GM23338 (cell line): ENCODE measurements at regions not wholly inside any gene's neighbourhood (a gene's known extent, or its start where the extent isn't known, plus 50 kb on each side); places are given as distances from the start of the nearest gene placed in this dataset.

ENCODE experiments used
- ATAC-seq: fragments of 200-7000 bp; cut with Tn5 transposase; 3 replicates; pipeline ENCODE4 v1.9.1; 2020
- DNase-seq: peaks from one replicate; pipeline ENCODE4 v3.0.0-alpha.2; 2015; ENCODE audit warnings: low spot score
- H2AFZ ChIP-seq: fragments of 200-600 bp; sonication (generic); 2 replicates; pipeline ENCODE4 v1.8.0; 2016; ENCODE audit warnings: antibody characterized with exemption, mild to moderate bottlenecking, moderate library complexity
- H3F3A ChIP-seq: fragments of 200-600 bp; sonication (generic); replicated peaks from 2 replicates; pipeline ENCODE4 v1.8.0; 2017; ENCODE audit warnings: antibody characterized with exemption, mixed run types, low read depth
- H3K27ac ChIP-seq: fragments of 200-600 bp; sonication (generic); 2 replicates; pipeline ENCODE4 v1.6.1; 2016; ENCODE audit warnings: low read depth
- H3K27me3 ChIP-seq: fragments of 200-600 bp; sonication (generic); 2 replicates; pipeline ENCODE4 v1.8.0; 2016; ENCODE audit warnings: mild to moderate bottlenecking, mixed run types, moderate library complexity; ENCODE audit not compliant: insufficient read depth
- H3K36me3 ChIP-seq: fragments of 200-600 bp; sonication (generic); 2 replicates; pipeline ENCODE4 v1.8.0; 2016; ENCODE audit warnings: mild to moderate bottlenecking; ENCODE audit not compliant: insufficient read depth
- H3K4me1 ChIP-seq: fragments of 200-600 bp; sonication (generic); 2 replicates; pipeline ENCODE4 v1.8.0; 2016; ENCODE audit warnings: mild to moderate bottlenecking, moderate library complexity; ENCODE audit not compliant: insufficient read depth
- H3K4me2 ChIP-seq: fragments of 200-600 bp; sonication (generic); 2 replicates; pipeline ENCODE4 v1.7.1; 2017; ENCODE audit warnings: mixed run types
- H3K4me3 ChIP-seq: fragments of 200-600 bp; sonication (generic); 2 replicates; pipeline ENCODE4 v1.6.1; 2016; ENCODE audit warnings: mixed run types
- H3K79me2 ChIP-seq: fragments of 200-600 bp; sonication (generic); replicated peaks from 2 replicates; pipeline ENCODE4 v1.8.0; 2017; ENCODE audit warnings: mild to moderate bottlenecking; ENCODE audit not compliant: insufficient read depth
- H3K9me2 ChIP-seq: fragments of 200-600 bp; sonication (generic); 2 replicates; pipeline ENCODE4 v1.8.0; 2017; ENCODE audit not compliant: insufficient read depth
- H4K20me1 ChIP-seq: fragments of 200-600 bp; sonication (generic); replicated peaks from 2 replicates; pipeline ENCODE4 v1.8.0; 2017; ENCODE audit warnings: mild to moderate bottlenecking; ENCODE audit not compliant: insufficient read depth
- H3K27ac Mint-ChIP-seq: 2 replicates; pipeline ENCODE4 v1.8.0; 2020; ENCODE audit warnings: inconsistent platforms, mild to moderate bottlenecking, moderate library complexity, mixed read lengths
- H3K27me3 Mint-ChIP-seq: 3 replicates; pipeline ENCODE4 v1.8.0; 2022; ENCODE audit warnings: low read depth, mild to moderate bottlenecking, moderate library complexity, mixed read lengths, inconsistent platforms; ENCODE audit not compliant: insufficient read depth, poor library complexity
- H3K36me3 Mint-ChIP-seq: 3 replicates; pipeline ENCODE4 v1.8.0; 2021; ENCODE audit warnings: low read depth, mild to moderate bottlenecking, inconsistent platforms, moderate library complexity, mixed read lengths
- H3K4me1 Mint-ChIP-seq: 3 replicates; pipeline ENCODE4 v1.8.0; 2020; ENCODE audit warnings: mild to moderate bottlenecking, inconsistent platforms, mixed read lengths
- H3K4me3 Mint-ChIP-seq: 3 replicates; pipeline ENCODE4 v1.8.0; 2021; ENCODE audit warnings: moderate library complexity, mild to moderate bottlenecking, inconsistent platforms, mixed read lengths
- H3K9me3 Mint-ChIP-seq: 3 replicates; pipeline ENCODE4 v1.8.0; 2020; ENCODE audit warnings: moderate library complexity, mild to moderate bottlenecking, inconsistent platforms, mixed read lengths
- EZH2 ChIP-seq: fragments of 200-600 bp; sonication (generic); IDR thresholded peaks from one replicate; pipeline ENCODE4 v1.8.0; 2017; ENCODE audit warnings: antibody characterized with exemption, mild to moderate bottlenecking, low read depth; ENCODE audit not compliant: unreplicated experiment
- EZH2phosphoT487 ChIP-seq: fragments of 200-600 bp; sonication (generic); IDR thresholded peaks from one replicate; pipeline ENCODE4 v1.8.1; 2018; ENCODE audit warnings: antibody characterized with exemption; ENCODE audit not compliant: unreplicated experiment
- NANOG ChIP-seq: IDR thresholded peaks from 2 replicates; pipeline ENCODE4 v1.6.1; 2016; ENCODE audit warnings: antibody characterized with exemption, borderline replicate concordance
- POLR2AphosphoS5 ChIP-seq: IDR thresholded peaks from 2 replicates; pipeline ENCODE4 v1.6.1; 2016; ENCODE audit warnings: antibody characterized with exemption, low read depth
- STAT1 ChIP-seq: IDR thresholded peaks from one replicate; pipeline ENCODE4 v1.6.1; 2016; ENCODE audit warnings: antibody characterized with exemption; ENCODE audit not compliant: unreplicated experiment
- ZNF114 ChIP-seq: fragments of 250-450 bp; sonication (Bioruptor Pico); IDR thresholded peaks from 2 replicates; pipeline ENCODE4 v1.5.0; 2020; ENCODE audit warnings: mild to moderate bottlenecking, moderate library complexity
- ZNF331 ChIP-seq: fragments of 250-450 bp; sonication (Bioruptor Pico); IDR thresholded peaks from 2 replicates; pipeline ENCODE4 v1.5.0; 2020; ENCODE audit warnings: low read depth, mild to moderate bottlenecking, moderate library complexity
- TF ChIP-seq, protein P1 (sequence below): fragments of 250-450 bp; sonication (Bioruptor Pico); IDR thresholded peaks from 2 replicates; pipeline ENCODE4 v1.5.0; 2020; ENCODE audit warnings: mild to moderate bottlenecking, moderate library complexity
- TF ChIP-seq, protein P2 (sequence below): IDR thresholded peaks from 2 replicates; pipeline ENCODE4 v1.6.1; 2016; ENCODE audit warnings: antibody characterized with exemption
- TF ChIP-seq, protein P3 (sequence below), 2 experiments: fragments of 200-600 bp in 1 of 2; sonication (generic) in 1 of 2; conservative IDR thresholded peaks; 2 replicates each; pipeline versions ENCODE4 v1.5.1 to v1.6.1; 2016 to 2017; ENCODE audit warnings: antibody characterized with exemption in 2 of 2, low read depth in 2 of 2, mild to moderate bottlenecking in 2 of 2, moderate library complexity in 1 of 2

DNA sequence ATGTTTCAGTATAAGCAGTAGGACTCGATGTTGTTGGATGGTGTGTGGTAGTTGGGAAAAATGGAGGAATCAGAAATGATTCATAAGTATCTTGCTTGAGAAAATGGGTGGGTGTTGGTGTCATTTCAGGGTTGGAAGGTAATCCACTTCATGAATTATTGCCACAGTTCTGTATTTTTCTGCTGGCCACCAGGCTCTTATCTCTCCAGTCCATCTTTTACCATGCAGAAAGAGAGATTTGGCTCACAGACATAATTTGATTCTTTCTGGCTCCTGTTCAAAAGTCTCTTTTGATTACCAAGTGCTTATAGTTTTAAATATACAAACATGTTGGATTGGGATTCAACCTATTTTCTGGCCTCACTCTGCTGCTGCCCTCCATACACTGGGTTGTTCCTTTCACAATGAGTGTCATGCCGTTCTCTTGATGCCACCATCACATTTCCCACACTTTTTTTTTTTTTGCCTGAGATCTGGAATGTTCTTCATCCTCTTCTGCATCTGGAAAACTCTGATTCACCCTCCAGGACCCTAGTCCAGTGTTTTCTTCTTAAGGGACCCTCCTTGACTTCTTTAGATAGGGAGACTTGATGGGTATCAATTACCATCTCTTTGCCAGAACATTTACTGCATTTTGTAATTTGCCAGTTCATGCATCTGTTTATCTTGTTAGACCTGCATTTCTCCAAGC lies 69.4 kb upstream of the GAP43 start:
- Mint-ChIP-seq H3K9me3 (no peaks in the 10 kb centered on the region; the same call in 2 of the 3 replicates), H3K4me1 (peaks cover 23% of the 10 kb centered on the region), H3K27ac (no peak overlapping the region), H3K4me3 (no peak overlapping the region), H3K36me3 (no peaks in the 10 kb centered on the region; the same call in 2 of the 3 replicates), H3K27me3 (peaks cover 2% of the 10 kb centered on the region)
- Histone ChIP-seq H3K27ac (no peak overlapping the region), H3K4me1 (peaks cover 35% of the 10 kb centered on the region), H2AFZ (no peak overlapping the region), H4K20me1 (no peaks in the 10 kb centered on the region), H3F3A (no peaks in the 10 kb centered on the region), H3K79me2 (no peaks in the 10 kb centered on the region), H3K36me3 (no peaks in the 10 kb centered on the region), H3K4me2 (peak overlapping the region; percentile 45), H3K9me2 (no peaks in the 10 kb centered on the region; the same call in 1 of the 2 replicates), H3K27me3 (no peaks in the 10 kb centered on the region), H3K4me3 (no peak overlapping the region)
- peak; percentile 24; the same call in 1 of the 3 replicates for ATAC-seq
- peak; percentile 25 for DNase-seq
- TF ChIP-seq POLR2AphosphoS5 (no peak), NANOG (peak; percentile 93)
- TF ChIP-seq, protein P1, sequence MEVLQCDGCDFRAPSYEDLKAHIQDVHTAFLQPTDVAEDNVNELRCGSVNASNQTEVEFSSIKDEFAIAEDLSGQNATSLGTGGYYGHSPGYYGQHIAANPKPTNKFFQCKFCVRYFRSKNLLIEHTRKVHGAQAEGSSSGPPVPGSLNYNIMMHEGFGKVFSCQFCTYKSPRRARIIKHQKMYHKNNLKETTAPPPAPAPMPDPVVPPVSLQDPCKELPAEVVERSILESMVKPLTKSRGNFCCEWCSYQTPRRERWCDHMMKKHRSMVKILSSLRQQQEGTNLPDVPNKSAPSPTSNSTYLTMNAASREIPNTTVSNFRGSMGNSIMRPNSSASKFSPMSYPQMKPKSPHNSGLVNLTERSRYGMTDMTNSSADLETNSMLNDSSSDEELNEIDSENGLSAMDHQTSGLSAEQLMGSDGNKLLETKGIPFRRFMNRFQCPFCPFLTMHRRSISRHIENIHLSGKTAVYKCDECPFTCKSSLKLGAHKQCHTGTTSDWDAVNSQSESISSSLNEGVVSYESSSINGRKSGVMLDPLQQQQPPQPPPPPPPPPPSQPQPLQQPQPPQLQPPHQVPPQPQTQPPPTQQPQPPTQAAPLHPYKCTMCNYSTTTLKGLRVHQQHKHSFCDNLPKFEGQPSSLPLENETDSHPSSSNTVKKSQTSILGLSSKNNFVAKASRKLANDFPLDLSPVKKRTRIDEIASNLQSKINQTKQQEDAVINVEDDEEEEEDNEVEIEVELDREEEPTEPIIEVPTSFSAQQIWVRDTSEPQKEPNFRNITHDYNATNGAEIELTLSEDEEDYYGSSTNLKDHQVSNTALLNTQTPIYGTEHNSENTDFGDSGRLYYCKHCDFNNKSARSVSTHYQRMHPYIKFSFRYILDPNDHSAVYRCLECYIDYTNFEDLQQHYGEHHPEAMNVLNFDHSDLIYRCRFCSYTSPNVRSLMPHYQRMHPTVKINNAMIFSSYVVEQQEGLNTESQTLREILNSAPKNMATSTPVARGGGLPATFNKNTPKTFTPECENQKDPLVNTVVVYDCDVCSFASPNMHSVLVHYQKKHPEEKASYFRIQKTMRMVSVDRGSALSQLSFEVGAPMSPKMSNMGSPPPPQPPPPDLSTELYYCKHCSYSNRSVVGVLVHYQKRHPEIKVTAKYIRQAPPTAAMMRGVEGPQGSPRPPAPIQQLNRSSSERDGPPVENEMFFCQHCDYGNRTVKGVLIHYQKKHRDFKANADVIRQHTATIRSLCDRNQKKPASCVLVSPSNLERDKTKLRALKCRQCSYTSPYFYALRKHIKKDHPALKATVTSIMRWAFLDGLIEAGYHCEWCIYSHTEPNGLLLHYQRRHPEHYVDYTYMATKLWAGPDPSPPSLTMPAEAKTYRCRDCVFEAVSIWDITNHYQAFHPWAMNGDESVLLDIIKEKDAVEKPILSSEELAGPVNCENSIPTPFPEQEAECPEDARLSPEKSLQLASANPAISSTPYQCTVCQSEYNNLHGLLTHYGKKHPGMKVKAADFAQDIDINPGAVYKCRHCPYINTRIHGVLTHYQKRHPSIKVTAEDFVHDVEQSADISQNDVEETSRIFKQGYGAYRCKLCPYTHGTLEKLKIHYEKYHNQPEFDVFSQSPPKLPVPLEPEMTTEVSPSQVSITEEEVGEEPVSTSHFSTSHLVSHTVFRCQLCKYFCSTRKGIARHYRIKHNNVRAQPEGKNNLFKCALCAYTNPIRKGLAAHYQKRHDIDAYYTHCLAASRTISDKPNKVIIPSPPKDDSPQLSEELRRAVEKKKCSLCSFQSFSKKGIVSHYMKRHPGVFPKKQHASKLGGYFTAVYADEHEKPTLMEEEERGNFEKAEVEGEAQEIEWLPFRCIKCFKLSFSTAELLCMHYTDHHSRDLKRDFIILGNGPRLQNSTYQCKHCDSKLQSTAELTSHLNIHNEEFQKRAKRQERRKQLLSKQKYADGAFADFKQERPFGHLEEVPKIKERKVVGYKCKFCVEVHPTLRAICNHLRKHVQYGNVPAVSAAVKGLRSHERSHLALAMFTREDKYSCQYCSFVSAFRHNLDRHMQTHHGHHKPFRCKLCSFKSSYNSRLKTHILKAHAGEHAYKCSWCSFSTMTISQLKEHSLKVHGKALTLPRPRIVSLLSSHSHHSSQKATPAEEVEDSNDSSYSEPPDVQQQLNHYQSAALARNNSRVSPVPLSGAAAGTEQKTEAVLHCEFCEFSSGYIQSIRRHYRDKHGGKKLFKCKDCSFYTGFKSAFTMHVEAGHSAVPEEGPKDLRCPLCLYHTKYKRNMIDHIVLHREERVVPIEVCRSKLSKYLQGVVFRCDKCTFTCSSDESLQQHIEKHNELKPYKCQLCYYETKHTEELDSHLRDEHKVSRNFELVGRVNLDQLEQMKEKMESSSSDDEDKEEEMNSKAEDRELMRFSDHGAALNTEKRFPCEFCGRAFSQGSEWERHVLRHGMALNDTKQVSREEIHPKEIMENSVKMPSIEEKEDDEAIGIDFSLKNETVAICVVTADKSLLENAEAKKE (CRISPR knock-in tag): peak; percentile 68; the same call in 1 of the 2 replicates

DNA sequence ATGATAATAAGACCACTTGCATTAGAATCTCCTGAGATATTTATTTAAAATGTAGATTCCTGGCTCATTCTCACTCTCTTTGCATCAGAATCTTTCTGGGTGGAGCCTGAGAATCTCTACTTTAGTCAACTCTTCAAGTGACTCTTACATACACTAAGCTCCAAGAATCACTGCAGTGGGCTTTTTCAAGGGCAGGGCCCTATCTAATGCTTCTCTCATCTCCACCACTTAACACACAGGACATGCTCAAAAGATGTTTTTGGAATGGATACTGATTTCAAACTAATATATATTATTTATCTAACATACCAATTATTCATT lies 68.9 kb upstream of the GAP43 start:
- no peaks in the 10 kb centered on the region; the same call in 2 of the 3 replicates for H3K36me3 Mint-ChIP-seq
- H3K9me3 Mint-ChIP-seq: no peaks in the 10 kb centered on the region; the same call in 2 of the 3 replicates
- Histone ChIP-seq H2AFZ (no peak overlapping the region), H3K4me3 (no peak overlapping the region), H3K9me2 (no peaks in the 10 kb centered on the region; the same call in 1 of the 2 replicates), H3F3A (no peaks in the 10 kb centered on the region), H3K4me1 (peaks cover 35% of the 10 kb centered on the region), H3K36me3 (no peaks in the 10 kb centered on the region), H3K4me2 (peak overlapping the region; percentile 45), H3K79me2 (no peaks in the 10 kb centered on the region), H3K27me3 (no peaks in the 10 kb centered on the region), H4K20me1 (no peaks in the 10 kb centered on the region), H3K27ac (no peak overlapping the region)
- no peak overlapping the region for H3K27ac Mint-ChIP-seq
- peaks cover 23% of the 10 kb centered on the region for H3K4me1 Mint-ChIP-seq
- H3K4me3 Mint-ChIP-seq: no peak overlapping the region
- DNase-seq (no peak), ATAC-seq (peak; percentile 50; the same call in 1 of the 3 replicates)
- H3K27me3 Mint-ChIP-seq: peaks cover 2% of the 10 kb centered on the region
- TF ChIP-seq, protein P2, sequence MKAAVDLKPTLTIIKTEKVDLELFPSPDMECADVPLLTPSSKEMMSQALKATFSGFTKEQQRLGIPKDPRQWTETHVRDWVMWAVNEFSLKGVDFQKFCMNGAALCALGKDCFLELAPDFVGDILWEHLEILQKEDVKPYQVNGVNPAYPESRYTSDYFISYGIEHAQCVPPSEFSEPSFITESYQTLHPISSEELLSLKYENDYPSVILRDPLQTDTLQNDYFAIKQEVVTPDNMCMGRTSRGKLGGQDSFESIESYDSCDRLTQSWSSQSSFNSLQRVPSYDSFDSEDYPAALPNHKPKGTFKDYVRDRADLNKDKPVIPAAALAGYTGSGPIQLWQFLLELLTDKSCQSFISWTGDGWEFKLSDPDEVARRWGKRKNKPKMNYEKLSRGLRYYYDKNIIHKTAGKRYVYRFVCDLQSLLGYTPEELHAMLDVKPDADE: no peak
- no peak for TF ChIP-seq EZH2
- TF ChIP-seq ZNF331 (CRISPR knock-in tag): no peak
- no peak for TF ChIP-seq EZH2phosphoT487
- TF ChIP-seq STAT1: no peak
- TF ChIP-seq, protein P3, sequence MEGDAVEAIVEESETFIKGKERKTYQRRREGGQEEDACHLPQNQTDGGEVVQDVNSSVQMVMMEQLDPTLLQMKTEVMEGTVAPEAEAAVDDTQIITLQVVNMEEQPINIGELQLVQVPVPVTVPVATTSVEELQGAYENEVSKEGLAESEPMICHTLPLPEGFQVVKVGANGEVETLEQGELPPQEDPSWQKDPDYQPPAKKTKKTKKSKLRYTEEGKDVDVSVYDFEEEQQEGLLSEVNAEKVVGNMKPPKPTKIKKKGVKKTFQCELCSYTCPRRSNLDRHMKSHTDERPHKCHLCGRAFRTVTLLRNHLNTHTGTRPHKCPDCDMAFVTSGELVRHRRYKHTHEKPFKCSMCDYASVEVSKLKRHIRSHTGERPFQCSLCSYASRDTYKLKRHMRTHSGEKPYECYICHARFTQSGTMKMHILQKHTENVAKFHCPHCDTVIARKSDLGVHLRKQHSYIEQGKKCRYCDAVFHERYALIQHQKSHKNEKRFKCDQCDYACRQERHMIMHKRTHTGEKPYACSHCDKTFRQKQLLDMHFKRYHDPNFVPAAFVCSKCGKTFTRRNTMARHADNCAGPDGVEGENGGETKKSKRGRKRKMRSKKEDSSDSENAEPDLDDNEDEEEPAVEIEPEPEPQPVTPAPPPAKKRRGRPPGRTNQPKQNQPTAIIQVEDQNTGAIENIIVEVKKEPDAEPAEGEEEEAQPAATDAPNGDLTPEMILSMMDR (conservative IDR thresholded peaks at IDR 0.05; ENCODE audit: low read depth in 2 of 2): no peak
- TF ChIP-seq ZNF114: no peak
- TF ChIP-seq POLR2AphosphoS5: no peak
